Upper lobe of left lung (tissue), 6 donors: ENCODE measurements at regions not wholly inside any gene's neighbourhood (a gene's known extent, or its start where the extent isn't known, plus 50 kb on each side); places are given as distances from the start of the nearest gene placed in this dataset.

Experiments used
- ATAC-seq, 2 donors: fragments of 200-7000 bp; cut with Tn5 transposase; one replicate each; pipeline ENCODE4 v1.9.1; 2022; ENCODE audit warnings: mild to moderate bottlenecking in 2 of 2, moderate library complexity in 2 of 2; ENCODE audit not compliant: low FRiP score in 2 of 2
- DNase-seq, 2 donors: peaks; one replicate each; pipeline ENCODE4 v3.0.0-alpha.2; 2019 to 2020
- H3K27ac ChIP-seq, 4 donors: fragments of 200-600 bp; sonication (generic); one replicate each; pipeline ENCODE4 v1.5.1; 2016 to 2019
- H3K27me3 ChIP-seq, 4 donors: fragments of 200-600 bp; sonication (generic); one replicate each; pipeline ENCODE4 v1.5.1; 2017 to 2019
- H3K36me3 ChIP-seq, 4 donors: fragments of 200-600 bp; sonication (generic); one replicate each; pipeline ENCODE4 v1.5.1; 2016 to 2019
- H3K4me1 ChIP-seq, 4 donors: fragments of 200-600 bp; sonication (generic); one replicate each; pipeline ENCODE4 v1.5.1; 2018 to 2019
- H3K4me3 ChIP-seq, 4 donors: fragments of 200-600 bp; sonication (generic); one replicate each; pipeline ENCODE4 v1.5.1; 2017 to 2019; ENCODE audit warnings: mild to moderate bottlenecking in 2 of 4, moderate library complexity in 1 of 4
- H3K9me3 ChIP-seq, 4 donors: fragments of 200-600 bp; sonication (generic); one replicate each; pipeline ENCODE4 v1.5.1; 2018 to 2019
- CTCF ChIP-seq, 6 experiments: fragments of 450-650 bp in 4 of 6; fragments of 200-600 bp in 2 of 6; sonication (generic) in 2 of 6; IDR thresholded peaks; one replicate each; pipeline ENCODE4 v1.5.1; 2016 to 2019; ENCODE audit warnings: antibody characterized with exemption in 6 of 6
- EP300 ChIP-seq, 4 donors: sonication (generic); formaldehyde crosslinking; IDR thresholded peaks; one replicate each; pipeline ENCODE4 v1.5.1; 2017; ENCODE audit warnings: antibody characterized with exemption in 4 of 4, control low read depth in 2 of 4
- POLR2A ChIP-seq, 4 donors: fragments of 450-650 bp; IDR thresholded peaks; one replicate each; pipeline ENCODE4 v1.5.1; 2016 to 2017; ENCODE audit warnings: antibody characterized with exemption in 4 of 4, mild to moderate bottlenecking in 2 of 4
- POLR2AphosphoS5 ChIP-seq, 2 donors: sonication (generic); formaldehyde crosslinking; IDR thresholded peaks; one replicate each; pipeline ENCODE4 v1.5.1; 2017; ENCODE audit warnings: antibody characterized with exemption in 2 of 2
- WGBS, 2 donors: methylation state at CpG; one replicate each; pipeline ENCODE4 v1.1.5; 2017 to 2018; 5-methylcytosine and 5-hydroxymethylcytosine counted together
- donor health status: DM: no; HTN: no; CAD: no; lungs with moderate emphysema.
- donor health status: DM: no; HTN: yes; CAD: no; lungs with severe emphysema.

DNA sequence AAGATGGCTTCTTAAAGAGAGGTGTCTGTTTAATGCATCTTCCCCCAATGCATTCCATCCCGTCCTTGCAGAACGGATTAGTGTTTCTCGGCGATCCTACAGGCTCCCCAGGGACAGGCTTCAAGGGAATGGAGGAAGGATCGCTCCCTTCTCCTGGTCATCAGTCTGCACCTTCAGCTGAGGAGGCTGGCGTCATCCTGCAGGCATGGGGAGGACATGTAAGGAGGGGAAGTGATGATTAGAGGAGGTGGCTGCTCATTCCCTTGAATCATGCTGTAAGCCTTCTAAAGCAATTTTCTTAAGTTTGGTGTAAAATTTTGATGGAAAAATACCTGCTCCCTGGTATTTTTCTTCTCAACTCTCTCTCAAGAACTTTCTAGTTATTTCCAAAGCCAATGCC, 603.6 kb downstream of the NPHP4 start:
- ATAC-seq, result no peak
- no peak for DNase-seq
- Histone ChIP-seq H3K9me3 (no peaks in the 10 kb centered on the region), H3K36me3 (no peaks in the 10 kb centered on the region), H3K27me3 (no peaks in the 10 kb centered on the region), H3K27ac (no peak overlapping the region), H3K4me3 (no peak overlapping the region), H3K4me1 (no peaks in the 10 kb centered on the region)
- 65 to 70% methylated on average over 6 of the region's 6 CpGs for WGBS, 2 donors
- no peak for TF ChIP-seq CTCF (IDR thresholded peaks at IDR 0.05)
- TF ChIP-seq POLR2AphosphoS5 (IDR thresholded peaks at IDR 0.05), result no peak
- no peak for TF ChIP-seq POLR2A (IDR thresholded peaks at IDR 0.05)
- no peak for TF ChIP-seq EP300 (IDR thresholded peaks at IDR 0.05)

DNA sequence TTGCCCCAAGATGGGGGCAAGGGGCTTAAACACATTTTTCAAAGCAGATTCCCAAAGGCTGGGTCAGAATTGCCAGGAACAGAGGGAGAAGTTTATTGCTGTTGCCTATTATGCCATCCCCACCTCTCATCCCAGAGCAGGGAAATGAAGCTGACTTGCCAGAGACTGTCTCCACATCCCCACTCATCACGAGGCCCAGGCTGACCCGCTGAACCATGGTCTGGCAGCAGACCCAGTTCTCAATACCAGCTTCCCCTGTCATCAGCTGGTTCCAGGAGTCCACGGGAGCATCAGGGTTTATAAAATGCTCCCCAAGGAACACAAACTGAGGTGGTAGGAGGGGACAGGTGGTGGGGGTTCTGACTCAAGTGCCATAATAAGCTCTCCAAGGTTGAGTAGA, 605.9 kb downstream of the NPHP4 start:
- no peaks in the 10 kb centered on the region for H3K9me3 ChIP-seq
- no peaks in the 10 kb centered on the region for H3K4me1 ChIP-seq
- H3K4me3 ChIP-seq, result no peak overlapping the region
- DNase-seq (no peak), ATAC-seq (no peak)
- H3K27me3 ChIP-seq, result no peaks in the 10 kb centered on the region
- TF ChIP-seq POLR2AphosphoS5 (IDR thresholded peaks at IDR 0.05), result no peak
- H3K36me3 ChIP-seq, result no peaks in the 10 kb centered on the region
- 84 to 88% methylated on average over 2 to 3 of the region's 3 CpGs for WGBS, 2 donors
- no peak overlapping the region for H3K27ac ChIP-seq

DNA sequence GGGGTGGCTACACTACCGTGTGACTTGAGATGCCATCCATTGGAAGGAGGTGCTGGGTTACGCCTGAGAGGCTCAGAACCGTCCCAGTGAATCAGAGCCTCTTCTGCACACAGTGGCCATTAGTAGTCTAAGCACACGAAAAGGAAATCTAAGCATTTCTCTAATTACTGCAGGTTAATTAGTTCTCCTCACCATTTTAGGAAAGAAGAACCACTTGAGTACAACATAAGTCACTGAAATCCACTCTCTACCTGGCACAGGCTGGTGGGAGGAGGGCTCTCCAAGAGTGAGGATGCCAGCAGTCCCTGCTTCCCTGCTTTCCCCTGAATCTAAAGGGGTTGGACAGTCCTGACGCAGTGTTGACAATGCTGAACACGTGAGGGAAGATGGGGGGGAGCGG, 606.3 kb downstream of the NPHP4 start:
- no peak overlapping the region for H3K4me3 ChIP-seq

GRCh38 chr1:5385096-5385799, 607.0 kb downstream of the NPHP4 start:
- TF ChIP-seq CTCF (IDR thresholded peaks at IDR 0.05) (no peak), POLR2AphosphoS5 (IDR thresholded peaks at IDR 0.05) (no peak), EP300 (IDR thresholded peaks at IDR 0.05) (no peak), POLR2A (IDR thresholded peaks at IDR 0.05) (no peak)
- H3K27ac ChIP-seq, result no peak overlapping the region
- WGBS, 2 donors, result 75 to 78% methylated on average over 14 of the region's 14 CpGs
- H3K9me3 ChIP-seq, result no peaks in the 10 kb centered on the region
- H3K27me3 ChIP-seq, result no peaks in the 10 kb centered on the region
- ATAC-seq, result no peak
- DNase-seq, result no peak
- no peaks in the 10 kb centered on the region for H3K36me3 ChIP-seq
- no peak overlapping the region for H3K4me3 ChIP-seq
- H3K4me1 ChIP-seq, result no peaks in the 10 kb centered on the region

More for the DNA sequence above, 606.3 kb downstream of the NPHP4 start:
- no peak for ATAC-seq
- TF ChIP-seq POLR2AphosphoS5 (IDR thresholded peaks at IDR 0.05) (no peak), CTCF (IDR thresholded peaks at IDR 0.05) (no peak), EP300 (IDR thresholded peaks at IDR 0.05) (no peak), POLR2A (IDR thresholded peaks at IDR 0.05) (no peak)
- Histone ChIP-seq H3K36me3 (no peaks in the 10 kb centered on the region), H3K9me3 (no peaks in the 10 kb centered on the region), H3K27me3 (no peaks in the 10 kb centered on the region), H3K4me1 (no peaks in the 10 kb centered on the region), H3K27ac (no peak overlapping the region)
- 55 to 79% methylated on average over 4 to 7 of the region's 7 CpGs for WGBS, 2 donors
- no peak for DNase-seq

DNA sequence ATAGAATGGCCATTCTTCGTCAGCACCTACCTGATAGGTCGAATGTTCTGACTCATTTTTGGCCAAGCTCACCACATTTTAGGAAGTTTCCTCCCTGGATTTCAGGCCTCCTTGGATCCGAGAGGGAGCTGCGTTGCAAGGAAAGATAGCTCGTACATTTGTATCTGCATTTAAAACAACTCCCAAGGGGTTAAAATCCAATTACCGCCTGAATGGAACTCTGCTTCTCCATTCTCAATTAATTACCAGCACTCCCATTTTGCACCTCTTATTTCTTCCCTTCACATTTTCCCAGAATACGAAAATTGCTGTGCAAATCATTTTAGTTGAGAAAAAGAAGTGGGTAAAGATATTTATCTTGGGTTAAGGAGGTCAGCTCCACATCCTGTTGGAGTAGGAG, 610.7 kb downstream of the NPHP4 start:
- no peak overlapping the region for H3K27ac ChIP-seq
- H3K9me3 ChIP-seq, result no peaks in the 10 kb centered on the region
- TF ChIP-seq CTCF (IDR thresholded peaks at IDR 0.05), result no peak
- TF ChIP-seq POLR2A (IDR thresholded peaks at IDR 0.05), result no peak
- no peak overlapping the region for H3K4me3 ChIP-seq
- no peaks in the 10 kb centered on the region for H3K4me1 ChIP-seq
- ATAC-seq, result no peak
- no peak for DNase-seq
- 79 to 84% methylated on average over 7 of the region's 7 CpGs for WGBS, 2 donors
- no peaks in the 10 kb centered on the region for H3K27me3 ChIP-seq
- no peaks in the 10 kb centered on the region for H3K36me3 ChIP-seq
